Astrocyte of the spinal cord (primary cell): ENCODE measurements at regions not wholly inside any gene's neighbourhood (a gene's known extent, or its start where the extent isn't known, plus 50 kb on each side); places are given as distances from the start of the nearest gene placed in this dataset.

Source experiments
- DNase-seq: peaks from one replicate; pipeline ENCODE4 v3.0.0; 2011; ENCODE audit warnings: low read depth, low spot score
- H3K4me3 ChIP-seq: 2 replicates; pipeline ENCODE4 v1.5.1; 2011; ENCODE audit warnings: low read depth, mild to moderate bottlenecking, low read length, moderate library complexity
- CTCF ChIP-seq: IDR thresholded peaks from 2 replicates; pipeline ENCODE4 v1.5.1; 2012; ENCODE audit warnings: low read depth, mild to moderate bottlenecking, low read length, inconsistent platforms
- in situ Hi-C: cut with HindIII; loops from 2 replicates; pipeline ENCODE4 v1.10.0; 2017; ENCODE audit warnings: low sequenced_read_pairs

GRCh38 chr5:174850565-174851169, 126.3 kb downstream of the MSX2 start:
- no peak for DNase-seq
- no peak for TF ChIP-seq CTCF
- in situ Hi-C loops = no loop called here
- H3K4me3 ChIP-seq = no peak overlapping the region

- TF ChIP-seq CTCF = no peak
- in situ Hi-C loops = no loop called here
- DNase-seq = no peak
- no peak overlapping the region for H3K4me3 ChIP-seq
Measured at GRCh38 chr5:174849426-174849825, 125.0 kb downstream of the MSX2 start.

GRCh38 chr5:174844971-174845370, 120.6 kb downstream of the MSX2 start:
- TF ChIP-seq CTCF = no peak
- DNase-seq = no peak
- in situ Hi-C loops = no loop called here
- no peak overlapping the region for H3K4me3 ChIP-seq

GRCh38 chr5:174843263-174844250, 119.2 kb downstream of the MSX2 start:
- in situ Hi-C loops = no loop called here
- no peak for DNase-seq
- H3K4me3 ChIP-seq = no peak overlapping the region
- no peak for TF ChIP-seq CTCF

- TF ChIP-seq CTCF = no peak
- in situ Hi-C loops = no loop called here
- H3K4me3 ChIP-seq = no peak overlapping the region
- DNase-seq = no peak
Measured at GRCh38 chr5:174840435-174840834, 116.1 kb downstream of the MSX2 start.

- no peak for TF ChIP-seq CTCF
- no peak overlapping the region for H3K4me3 ChIP-seq
- no peak for DNase-seq
- in situ Hi-C loops = no loop called here
Measured at GRCh38 chr5:174839196-174839595, 114.8 kb downstream of the MSX2 start.
